ENCODE measurements at regions not wholly inside any gene's neighbourhood (a gene's known extent, or its start where the extent isn't known, plus 50 kb on each side); places are given as distances from the start of the nearest gene placed in this dataset.

GRCh38 chr6:94027374-94027773 is 608.0 kb upstream of the EPHA7 start:
- Histone ChIP-seq H3K27me3 (no peaks in the 10 kb centered on the region), H3K4me3 (no peak overlapping the region), H3K4me1 (no peaks in the 10 kb centered on the region), H3K9me3 (no peaks in the 10 kb centered on the region), H3K36me3 (no peaks in the 10 kb centered on the region), H3K27ac (no peak overlapping the region)
- no peak for TF ChIP-seq POLR2A (IDR thresholded peaks at IDR 0.05)
- TF ChIP-seq, protein P1, sequence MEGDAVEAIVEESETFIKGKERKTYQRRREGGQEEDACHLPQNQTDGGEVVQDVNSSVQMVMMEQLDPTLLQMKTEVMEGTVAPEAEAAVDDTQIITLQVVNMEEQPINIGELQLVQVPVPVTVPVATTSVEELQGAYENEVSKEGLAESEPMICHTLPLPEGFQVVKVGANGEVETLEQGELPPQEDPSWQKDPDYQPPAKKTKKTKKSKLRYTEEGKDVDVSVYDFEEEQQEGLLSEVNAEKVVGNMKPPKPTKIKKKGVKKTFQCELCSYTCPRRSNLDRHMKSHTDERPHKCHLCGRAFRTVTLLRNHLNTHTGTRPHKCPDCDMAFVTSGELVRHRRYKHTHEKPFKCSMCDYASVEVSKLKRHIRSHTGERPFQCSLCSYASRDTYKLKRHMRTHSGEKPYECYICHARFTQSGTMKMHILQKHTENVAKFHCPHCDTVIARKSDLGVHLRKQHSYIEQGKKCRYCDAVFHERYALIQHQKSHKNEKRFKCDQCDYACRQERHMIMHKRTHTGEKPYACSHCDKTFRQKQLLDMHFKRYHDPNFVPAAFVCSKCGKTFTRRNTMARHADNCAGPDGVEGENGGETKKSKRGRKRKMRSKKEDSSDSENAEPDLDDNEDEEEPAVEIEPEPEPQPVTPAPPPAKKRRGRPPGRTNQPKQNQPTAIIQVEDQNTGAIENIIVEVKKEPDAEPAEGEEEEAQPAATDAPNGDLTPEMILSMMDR (IDR thresholded peaks at IDR 0.05), result no peak
- DNase-seq, result no peak
- intact Hi-C loops (cut with DNase I; ENCODE audit: low total_unique reads), result no loop called here

- no peak for DNase-seq
- Histone ChIP-seq H3K36me3 (no peaks in the 10 kb centered on the region), H3K4me1 (no peaks in the 10 kb centered on the region), H3K9me3 (no peaks in the 10 kb centered on the region), H3K27me3 (no peaks in the 10 kb centered on the region), H3K4me3 (no peak overlapping the region), H3K27ac (no peak overlapping the region)
- TF ChIP-seq, protein P1 (IDR thresholded peaks at IDR 0.05), result no peak
- no peak for TF ChIP-seq POLR2A (IDR thresholded peaks at IDR 0.05)
- intact Hi-C loops (cut with DNase I; ENCODE audit: low total_unique reads), result no loop called here
These were observed 607.2 kb upstream of the EPHA7 start for GRCh38 chr6:94026575-94026974.

GRCh38 chr6:94005835-94006234 is 586.5 kb upstream of the EPHA7 start:
- no peak overlapping the region for H3K4me3 ChIP-seq
- no peaks in the 10 kb centered on the region for H3K27me3 ChIP-seq
- H3K4me1 ChIP-seq, result no peaks in the 10 kb centered on the region
- intact Hi-C loops (cut with DNase I; ENCODE audit: low total_unique reads), result no loop called here
- H3K27ac ChIP-seq, result no peak overlapping the region
- TF ChIP-seq POLR2A (IDR thresholded peaks at IDR 0.05), result no peak
- TF ChIP-seq, protein P1 (IDR thresholded peaks at IDR 0.05), result no peak
- no peak for DNase-seq
- H3K9me3 ChIP-seq, result no peaks in the 10 kb centered on the region
- H3K36me3 ChIP-seq, result no peaks in the 10 kb centered on the region

DNA sequence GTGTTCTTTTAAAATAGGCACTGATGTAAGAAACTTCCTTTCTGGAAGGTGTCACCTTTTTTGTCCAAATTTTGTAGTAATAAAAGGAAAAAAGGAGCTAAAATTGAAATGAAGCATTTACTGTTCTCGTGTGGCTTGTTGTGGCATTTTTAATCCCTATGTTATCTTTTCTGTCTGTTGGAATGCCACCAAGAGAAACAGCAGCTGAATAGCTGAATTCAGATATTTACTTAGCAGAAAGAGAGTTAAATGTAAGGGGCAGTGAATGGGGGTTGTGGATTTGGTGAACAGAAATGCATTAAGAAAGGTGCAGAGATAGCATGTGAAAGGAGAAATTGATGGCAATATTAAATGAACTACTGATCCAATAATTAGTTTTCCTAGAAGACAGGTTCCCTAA is 573.6 kb upstream of the EPHA7 start:
- no peak for DNase-seq
- no peaks in the 10 kb centered on the region for H3K4me1 ChIP-seq
- H3K27me3 ChIP-seq, result no peaks in the 10 kb centered on the region
- H3K27ac ChIP-seq, result no peak overlapping the region
- no peaks in the 10 kb centered on the region for H3K36me3 ChIP-seq
- TF ChIP-seq, protein P1 (IDR thresholded peaks at IDR 0.05), result no peak
- intact Hi-C loops (cut with DNase I; ENCODE audit: low total_unique reads), result no loop called here
- no peak overlapping the region for H3K4me3 ChIP-seq
- no peaks in the 10 kb centered on the region for H3K9me3 ChIP-seq

DNA sequence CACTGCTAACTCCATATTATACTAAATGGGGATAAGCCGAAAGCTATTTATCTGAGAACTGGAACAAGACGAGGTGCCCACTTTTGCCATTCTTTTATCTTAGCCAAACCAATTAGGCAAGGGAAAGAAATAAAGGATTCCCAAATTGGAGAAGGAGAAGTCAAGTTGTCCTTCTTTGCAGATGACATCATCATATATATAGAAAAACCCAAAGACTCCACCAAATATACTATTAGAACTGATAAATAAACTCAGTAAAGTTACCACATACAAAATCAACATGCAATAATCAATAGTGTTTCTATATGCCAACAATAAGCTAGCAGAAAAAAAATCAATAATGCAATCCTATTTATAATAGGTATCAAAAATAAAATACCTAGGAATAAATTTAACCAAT is 570.3 kb upstream of the EPHA7 start:
- Histone ChIP-seq H3K9me3 (no peaks in the 10 kb centered on the region), H3K4me3 (no peak overlapping the region), H3K36me3 (no peaks in the 10 kb centered on the region), H3K27me3 (no peaks in the 10 kb centered on the region), H3K4me1 (no peaks in the 10 kb centered on the region), H3K27ac (no peak overlapping the region)
- intact Hi-C loops (cut with DNase I; ENCODE audit: low total_unique reads), result no loop called here
- no peak for DNase-seq
- TF ChIP-seq POLR2A (IDR thresholded peaks at IDR 0.05), result no peak
- TF ChIP-seq, protein P1 (IDR thresholded peaks at IDR 0.05), result no peak
